ENCODE measurements at regions not wholly inside any gene's neighbourhood (a gene's known extent, or its start where the extent isn't known, plus 50 kb on each side); places are given as distances from the start of the nearest gene placed in this dataset.
A peak's percentile ranks its signal among the peaks of the same experiment; 100 is the strongest.

- DNase-seq (ENCODE audit: low read depth in 3 of 3, low spot score in 2 of 3): no peak
Measured at GRCh38 chr2:239545741-239546392, 145.0 kb upstream of the HDAC4 start.

DNA sequence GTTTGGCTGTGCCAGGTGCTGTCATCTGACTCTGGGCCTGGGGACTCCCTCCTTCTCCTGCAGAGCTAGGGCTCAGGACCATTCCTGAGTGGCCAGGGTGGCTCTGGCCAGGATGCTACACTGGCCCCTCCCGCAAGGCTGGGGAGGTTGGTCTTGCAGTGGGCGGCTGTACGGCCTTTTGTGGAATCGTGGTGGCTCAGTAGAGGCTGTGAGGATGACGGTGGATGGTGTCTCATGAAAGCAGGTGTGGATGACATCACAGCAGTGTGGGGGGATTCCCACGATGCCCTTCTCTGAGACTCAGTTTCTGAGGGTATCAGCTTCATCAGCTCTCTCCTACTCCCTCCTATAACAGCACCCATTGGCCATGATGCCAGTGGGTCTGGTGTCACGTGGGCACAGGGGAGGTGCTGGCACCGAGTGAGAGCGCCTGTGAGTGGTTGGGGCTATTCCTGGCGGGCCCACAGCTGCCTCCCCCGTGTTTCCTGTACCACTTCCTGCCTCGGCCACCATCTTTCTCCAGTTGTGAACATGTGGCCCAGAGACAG lies 144.2 kb upstream of the HDAC4 start:
- DNase-seq (ENCODE audit: low read depth in 3 of 3, low spot score in 2 of 3): no peak

GRCh38 chr2:239544143-239544917 lies 143.5 kb upstream of the HDAC4 start:
- no peak for DNase-seq (ENCODE audit: low read depth in 3 of 3, low spot score in 2 of 3)

GRCh38 chr2:239543702-239544101 lies 142.9 kb upstream of the HDAC4 start:
- no peak for DNase-seq (ENCODE audit: low read depth in 3 of 3, low spot score in 2 of 3)

- no peak for DNase-seq (ENCODE audit: low read depth in 3 of 3, low spot score in 2 of 3)
Measured at GRCh38 chr2:239540174-239540573, 139.4 kb upstream of the HDAC4 start.

GRCh38 chr2:239539776-239540100 lies 138.9 kb upstream of the HDAC4 start:
- DNase-seq (ENCODE audit: low read depth in 3 of 3, low spot score in 2 of 3): no peak

GRCh38 chr2:239539083-239539775 lies 138.4 kb upstream of the HDAC4 start:
- DNase-seq (ENCODE audit: low read depth in 3 of 3, low spot score in 2 of 3): no peak

GRCh38 chr2:239538357-239539052 lies 137.7 kb upstream of the HDAC4 start:
- no peak for DNase-seq (ENCODE audit: low read depth in 3 of 3, low spot score in 2 of 3)

DNA sequence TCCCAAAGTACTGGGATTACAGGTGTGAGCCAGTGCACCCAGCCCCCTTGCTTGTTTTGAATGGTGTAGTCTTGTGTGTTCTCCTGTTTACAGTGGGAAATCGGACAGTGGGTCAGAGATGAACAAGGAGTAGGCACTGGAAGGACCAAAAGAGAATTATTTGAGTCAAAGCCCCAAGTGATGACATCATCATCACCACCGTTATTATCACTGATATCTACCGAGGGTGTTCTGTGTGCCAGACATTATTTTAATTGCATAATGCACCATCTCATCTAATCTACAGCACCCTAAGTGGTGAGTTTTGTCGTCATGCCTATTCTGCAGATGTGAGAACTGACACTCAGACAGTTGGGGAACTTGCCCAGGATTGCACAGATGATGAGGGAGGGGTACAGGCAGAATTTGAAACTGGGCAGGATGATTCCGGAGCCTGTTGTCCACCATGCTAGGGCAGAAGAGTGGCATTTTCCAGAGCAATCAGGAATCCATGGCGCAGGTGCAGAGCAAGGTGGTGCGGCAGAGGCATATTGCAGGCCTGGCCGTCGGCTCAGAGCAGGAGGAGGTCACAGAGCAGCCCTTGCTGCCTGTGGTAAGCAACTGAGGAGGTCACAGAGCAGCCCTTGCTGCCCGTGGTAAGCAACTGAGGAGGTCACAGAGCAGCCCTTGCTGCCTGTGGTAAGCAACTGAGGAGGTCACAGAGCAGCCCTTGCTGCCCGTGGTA lies 137.0 kb upstream of the HDAC4 start:
- DNase-seq (ENCODE audit: low read depth in 3 of 3, low spot score in 2 of 3): no peak

DNA sequence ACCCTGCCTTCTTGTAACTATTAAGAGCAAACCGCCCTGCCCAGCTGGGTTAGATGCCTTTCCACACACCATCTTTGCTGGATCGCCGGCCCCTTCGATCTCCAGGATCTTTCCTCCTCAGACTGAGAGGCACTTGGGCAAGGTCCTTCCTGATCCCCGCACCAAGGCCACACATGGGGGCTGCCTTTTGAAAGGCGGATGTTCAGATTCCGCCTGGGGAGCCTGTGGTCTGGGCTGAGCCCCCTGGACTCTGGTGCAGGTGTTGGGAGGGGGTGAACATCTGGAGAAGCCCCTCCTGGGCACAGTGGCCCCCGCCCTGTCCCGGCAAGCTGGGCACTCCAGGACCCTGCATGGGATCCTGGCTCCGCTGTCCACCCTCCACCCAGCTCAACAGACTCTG lies 135.4 kb upstream of the HDAC4 start:
- no peak for DNase-seq (ENCODE audit: low read depth in 3 of 3, low spot score in 2 of 3)

- no peak for DNase-seq (ENCODE audit: low read depth in 3 of 3, low spot score in 2 of 3)
Measured at GRCh38 chr2:239535413-239536144, 134.8 kb upstream of the HDAC4 start.

DNA sequence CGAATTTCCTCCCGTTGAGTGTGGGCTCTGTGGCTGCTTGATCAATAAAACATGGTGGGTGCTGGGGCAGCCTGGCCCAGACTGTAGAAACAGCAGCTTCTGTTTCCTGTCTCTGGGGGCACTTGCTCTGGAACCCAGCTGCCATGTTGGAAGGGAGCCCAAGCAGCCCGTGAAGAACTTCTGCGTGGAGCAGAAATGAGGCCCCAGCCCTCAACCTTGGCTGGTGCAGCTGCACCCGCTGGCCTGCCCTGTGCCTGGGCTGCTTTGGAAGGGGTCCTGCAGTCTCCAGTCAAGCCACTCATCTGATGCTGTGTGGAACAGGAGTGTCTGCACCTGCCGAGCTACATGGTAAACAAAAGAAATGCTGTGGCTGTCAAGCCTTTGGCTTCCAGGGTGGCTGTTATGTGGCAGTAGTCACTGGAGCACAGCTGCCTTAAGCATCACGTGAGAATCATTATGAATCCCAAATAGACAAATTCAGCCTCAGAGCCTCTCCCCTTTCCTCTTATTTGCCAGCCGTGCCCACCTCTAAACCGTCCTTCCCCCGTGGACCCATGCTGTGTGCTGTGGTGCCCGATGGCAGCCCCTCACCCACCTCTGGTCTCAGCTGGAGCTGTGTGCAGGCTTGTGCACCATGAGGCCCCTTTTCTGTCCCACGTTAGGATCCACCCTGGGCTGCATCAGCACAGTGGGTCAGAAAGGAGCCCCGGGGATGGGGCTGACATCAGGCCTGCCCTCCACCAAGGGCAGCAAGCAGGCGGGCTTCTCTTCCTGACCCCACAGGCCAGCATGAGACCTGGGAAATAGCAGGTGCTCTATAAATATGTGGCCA lies 134.0 kb upstream of the HDAC4 start:
- DNase-seq (ENCODE audit: low read depth in 3 of 3, low spot score in 2 of 3): no peak

GRCh38 chr2:239533569-239534316 lies 132.9 kb upstream of the HDAC4 start:
- no peak for DNase-seq (ENCODE audit: low read depth in 3 of 3, low spot score in 2 of 3)

- peak in 1 of 3 donors; percentile 52 for DNase-seq (ENCODE audit: low read depth in 3 of 3, low spot score in 2 of 3)
Measured at GRCh38 chr2:239532859-239533258, 132.0 kb upstream of the HDAC4 start.

DNA sequence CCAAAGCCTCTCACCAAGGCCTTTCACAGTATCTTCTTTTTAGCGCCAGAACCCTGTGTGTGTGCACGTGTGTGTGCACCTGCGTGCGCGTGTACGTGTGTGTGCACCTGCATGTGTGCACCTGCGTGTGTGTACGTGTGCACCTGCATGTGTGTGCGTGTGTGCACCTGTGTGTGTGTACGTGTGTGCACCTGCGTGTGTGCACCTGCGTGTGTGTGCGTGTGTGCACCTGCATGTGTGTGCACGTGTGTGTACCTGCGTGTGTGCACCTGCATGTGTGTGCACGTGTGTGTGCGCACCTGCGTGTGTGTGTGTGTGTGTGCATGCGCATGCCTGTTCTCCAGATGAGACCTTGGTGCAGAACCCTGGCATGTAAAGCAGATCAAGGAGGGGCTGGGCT lies 131.4 kb upstream of the HDAC4 start:
- no peak for DNase-seq (ENCODE audit: low read depth in 3 of 3, low spot score in 2 of 3)

GRCh38 chr2:239531456-239532241 lies 130.8 kb upstream of the HDAC4 start:
- DNase-seq (ENCODE audit: low read depth in 3 of 3, low spot score in 2 of 3): no peak

GRCh38 chr2:239530749-239531316 lies 130.0 kb upstream of the HDAC4 start:
- no peak for DNase-seq (ENCODE audit: low read depth in 3 of 3, low spot score in 2 of 3)

Measured in right renal cortex interstitium (tissue), 3 donors.